ENCODE measurements at regions not wholly inside any gene's neighbourhood (a gene's known extent, or its start where the extent isn't known, plus 50 kb on each side); places are given as distances from the start of the nearest gene placed in this dataset.

DNA sequence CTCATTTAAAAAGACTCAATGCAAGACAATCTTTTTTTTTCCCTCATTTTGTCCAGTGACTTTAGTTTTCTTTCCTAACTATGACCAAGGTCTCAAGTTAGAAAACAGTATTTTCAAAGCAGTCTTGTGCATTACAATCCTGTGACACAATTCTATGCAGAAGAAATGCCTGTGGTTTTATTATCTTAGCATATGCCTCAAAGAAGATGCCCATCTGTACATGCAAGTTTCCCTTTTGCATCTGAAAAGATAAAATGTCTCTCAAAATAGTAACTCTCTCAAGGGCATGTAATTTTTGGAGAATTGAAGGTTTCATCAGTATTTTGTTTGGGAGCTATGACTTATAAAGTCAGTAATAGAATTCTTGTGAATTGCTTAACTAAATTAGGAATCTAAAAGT lies 292.0 kb upstream of the SUCLG2 start:
- TF ChIP-seq, protein P1, sequence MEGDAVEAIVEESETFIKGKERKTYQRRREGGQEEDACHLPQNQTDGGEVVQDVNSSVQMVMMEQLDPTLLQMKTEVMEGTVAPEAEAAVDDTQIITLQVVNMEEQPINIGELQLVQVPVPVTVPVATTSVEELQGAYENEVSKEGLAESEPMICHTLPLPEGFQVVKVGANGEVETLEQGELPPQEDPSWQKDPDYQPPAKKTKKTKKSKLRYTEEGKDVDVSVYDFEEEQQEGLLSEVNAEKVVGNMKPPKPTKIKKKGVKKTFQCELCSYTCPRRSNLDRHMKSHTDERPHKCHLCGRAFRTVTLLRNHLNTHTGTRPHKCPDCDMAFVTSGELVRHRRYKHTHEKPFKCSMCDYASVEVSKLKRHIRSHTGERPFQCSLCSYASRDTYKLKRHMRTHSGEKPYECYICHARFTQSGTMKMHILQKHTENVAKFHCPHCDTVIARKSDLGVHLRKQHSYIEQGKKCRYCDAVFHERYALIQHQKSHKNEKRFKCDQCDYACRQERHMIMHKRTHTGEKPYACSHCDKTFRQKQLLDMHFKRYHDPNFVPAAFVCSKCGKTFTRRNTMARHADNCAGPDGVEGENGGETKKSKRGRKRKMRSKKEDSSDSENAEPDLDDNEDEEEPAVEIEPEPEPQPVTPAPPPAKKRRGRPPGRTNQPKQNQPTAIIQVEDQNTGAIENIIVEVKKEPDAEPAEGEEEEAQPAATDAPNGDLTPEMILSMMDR (conservative IDR thresholded peaks at IDR 0.05 in 1 of 2, IDR thresholded peaks at IDR 0.05 in 1 of 2; ENCODE audit: low read depth in 1 of 2, low read length in 2 of 2) = no peak
- no peak for TF ChIP-seq EZH2 (IDR thresholded peaks at IDR 0.05; ENCODE audit: low read length, missing control alignments)
